Adrenal gland (tissue), 5 donors: ENCODE measurements at regions not wholly inside any gene's neighbourhood (a gene's known extent, or its start where the extent isn't known, plus 50 kb on each side); places are given as distances from the start of the nearest gene placed in this dataset.

Source experiments
- CTCF ChIP-seq, 6 experiments: fragments of 450-650 bp in 4 of 6; fragments of 200-600 bp in 2 of 6; sonication (generic) in 1 of 6; IDR thresholded peaks; 1 replicate in 5 of 6; 2 replicates in 1 of 6; pipeline versions ENCODE4 v1.5.1 to v1.8.0; 2016 to 2021; ENCODE audit warnings: antibody characterized with exemption in 6 of 6, mild to moderate bottlenecking in 2 of 6, moderate library complexity in 1 of 6
- POLR2A ChIP-seq, 2 donors: fragments of 450-650 bp; IDR thresholded peaks; one replicate each; pipeline ENCODE4 v1.6.1; 2017; ENCODE audit warnings: antibody characterized with exemption in 2 of 2, mild to moderate bottlenecking in 2 of 2, moderate library complexity in 1 of 2
- donor health status: DM: no; HTN: no; CAD: no.

- no peak for TF ChIP-seq CTCF (IDR thresholded peaks at IDR 0.05)
- TF ChIP-seq POLR2A (IDR thresholded peaks at IDR 0.05): no peak
These were observed 76.8 kb upstream of the MKI67 start for GRCh38 chr10:128203028-128203427.
